ENCODE measurements at regions not wholly inside any gene's neighbourhood (a gene's known extent, or its start where the extent isn't known, plus 50 kb on each side); places are given as distances from the start of the nearest gene placed in this dataset.
"Not testable (repeated sequence)": the region's sequence is repeated elsewhere in the genome, so short reads cannot be mapped to it uniquely, and the experiment has no call there.

- TF ChIP-seq CTCF, POLR2A (IDR thresholded peaks at IDR 0.05): not testable (repeated sequence)
These were observed 171.8 kb upstream of the ID2 start for GRCh38 chr2:8510055-8510454.
